MM.1S (cell line): ENCODE measurements at regions not wholly inside any gene's neighbourhood (a gene's known extent, or its start where the extent isn't known, plus 50 kb on each side); places are given as distances from the start of the nearest gene placed in this dataset.
"Not testable (repeated sequence)": the region's sequence is repeated elsewhere in the genome, so short reads cannot be mapped to it uniquely, and the experiment has no call there.

Experiments
- DNase-seq: peaks from one replicate; pipeline ENCODE4 v3.0.0-alpha.2; 2015
- H2AFZ ChIP-seq: fragments of 300-600 bp; sonication (generic); 2 replicates; pipeline ENCODE4 v1.6.0; 2016; ENCODE audit warnings: antibody characterized with exemption, low read length
- H3F3A ChIP-seq: fragments of 300-600 bp; sonication (generic); 2 replicates; pipeline ENCODE4 v1.6.1; 2016; ENCODE audit warnings: mild to moderate bottlenecking, antibody characterized with exemption, low read length, moderate library complexity, mixed read lengths; ENCODE audit not compliant: insufficient read depth
- H3K27ac ChIP-seq: fragments of 300-600 bp; sonication (generic); 2 replicates; pipeline ENCODE4 v1.5.1; 2016; ENCODE audit warnings: mild to moderate bottlenecking, low read length
- H3K27me3 ChIP-seq: fragments of 300-600 bp; sonication (generic); replicated peaks from 2 replicates; pipeline ENCODE4 v1.6.0; 2016; ENCODE audit warnings: low read length; ENCODE audit not compliant: insufficient read depth
- H3K36me3 ChIP-seq: fragments of 300-600 bp; sonication (generic); replicated peaks from 2 replicates; pipeline ENCODE4 v1.6.1; 2016; ENCODE audit warnings: mild to moderate bottlenecking, low read length, mixed read lengths; ENCODE audit not compliant: insufficient read depth
- H3K4me1 ChIP-seq: fragments of 300-600 bp; sonication (generic); 2 replicates; pipeline ENCODE4 v1.6.1; 2016; ENCODE audit warnings: low read length, mixed read lengths
- H3K4me2 ChIP-seq: fragments of 300-600 bp; sonication (generic); 2 replicates; pipeline ENCODE4 v1.6.0; 2016; ENCODE audit warnings: low read depth, low read length
- H3K4me3 ChIP-seq: fragments of 300-600 bp; sonication (generic); 2 replicates; pipeline ENCODE4 v1.5.1; 2016; ENCODE audit warnings: low read length, mixed read lengths
- H3K79me2 ChIP-seq: fragments of 300-600 bp; sonication (generic); 2 replicates; pipeline ENCODE4 v1.6.1; 2016; ENCODE audit warnings: mixed run types, low read length, mixed read lengths
- H3K9ac ChIP-seq: fragments of 300-600 bp; sonication (generic); 2 replicates; pipeline ENCODE4 v1.6.1; 2016; ENCODE audit warnings: low read length, mixed read lengths
- H3K9me2 ChIP-seq: fragments of 300-600 bp; sonication (generic); replicated peaks from 2 replicates; pipeline ENCODE4 v1.6.1; 2016; ENCODE audit warnings: mild to moderate bottlenecking, low read length, mixed read lengths; ENCODE audit not compliant: insufficient read depth
- H3K9me3 ChIP-seq: fragments of 300-600 bp; sonication (generic); replicated peaks from 2 replicates; pipeline ENCODE4 v1.6.1; 2016; ENCODE audit warnings: mild to moderate bottlenecking, low read length, mixed read lengths; ENCODE audit not compliant: insufficient read depth
- H4K20me1 ChIP-seq: fragments of 300-600 bp; sonication (generic); 2 replicates; pipeline ENCODE4 v1.6.1; 2016; ENCODE audit warnings: mild to moderate bottlenecking, low read length, moderate library complexity, mixed read lengths; ENCODE audit not compliant: insufficient read depth
- CTCF ChIP-seq: fragments of 300-600 bp; sonication (generic); IDR thresholded peaks from 2 replicates; pipeline ENCODE4 v1.5.1; 2016; ENCODE audit warnings: antibody characterized with exemption, low read length, mixed read lengths
- EZH2 ChIP-seq: fragments of 300-600 bp; sonication (generic); optimal IDR thresholded peaks from 2 replicates; pipeline ENCODE3; 2017; ENCODE audit warnings: low read depth, mild to moderate bottlenecking, antibody characterized with exemption, low read length, mixed read lengths
- EZH2phosphoT487 ChIP-seq: fragments of 300-600 bp; sonication (generic); IDR thresholded peaks from 2 replicates; pipeline ENCODE4 v1.6.1; 2018; ENCODE audit warnings: antibody characterized with exemption, low read length

DNA sequence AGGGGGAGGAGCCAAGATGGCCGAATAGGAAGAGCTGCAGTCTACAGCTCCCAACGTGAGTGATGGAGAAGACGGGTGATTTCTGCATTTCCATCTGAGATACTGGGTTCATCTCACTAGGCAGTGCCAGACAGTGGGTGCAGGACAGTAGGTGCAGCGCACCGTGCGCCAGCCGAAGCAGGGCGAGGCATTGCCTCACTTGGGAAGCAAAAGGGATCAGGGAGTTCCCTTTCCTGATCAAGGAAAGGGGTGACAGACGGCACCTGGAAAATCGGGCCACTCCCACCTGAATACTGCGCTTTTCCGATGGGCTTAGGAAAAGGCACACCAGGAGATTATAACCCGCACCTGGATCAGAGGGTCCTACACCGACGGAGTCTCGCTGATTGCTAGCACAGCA is 121.1 kb upstream of the SESTD1 start:
- not testable (repeated sequence) for H4K20me1 ChIP-seq, H3F3A ChIP-seq, H3K4me3 ChIP-seq, H3K27ac ChIP-seq, H3K4me1 ChIP-seq, H3K4me2 ChIP-seq, H3K9me3 ChIP-seq, H3K27me3 ChIP-seq, H2AFZ ChIP-seq, H3K79me2 ChIP-seq, H3K9ac ChIP-seq, H3K36me3 ChIP-seq, DNase-seq, H3K9me2 ChIP-seq

- Histone ChIP-seq H3K27ac (no peak overlapping the region), H3K4me2 (no peak overlapping the region), H3K4me1 (no peaks in the 10 kb centered on the region), H3K27me3 (no peaks in the 10 kb centered on the region), H3K9me2 (no peaks in the 10 kb centered on the region), H3K79me2 (no peaks in the 10 kb centered on the region), H3K9me3 (no peaks in the 10 kb centered on the region), H3K36me3 (no peaks in the 10 kb centered on the region), H3K9ac (no peak overlapping the region), H2AFZ (no peak overlapping the region), H3F3A (no peaks in the 10 kb centered on the region), H3K4me3 (no peak overlapping the region), H4K20me1 (no peaks in the 10 kb centered on the region)
- no peak for TF ChIP-seq EZH2phosphoT487
- TF ChIP-seq EZH2 = no peak
- DNase-seq = no peak
These were observed 119.3 kb upstream of the SESTD1 start for GRCh38 chr2:179383975-179384374.

GRCh38 chr2:179377296-179377695 is 112.7 kb upstream of the SESTD1 start:
- Histone ChIP-seq H2AFZ (no peak overlapping the region), H3K9me3 (no peaks in the 10 kb centered on the region), H3K9me2 (no peaks in the 10 kb centered on the region), H4K20me1 (no peaks in the 10 kb centered on the region), H3K9ac (no peak overlapping the region), H3K79me2 (no peaks in the 10 kb centered on the region), H3K36me3 (no peaks in the 10 kb centered on the region), H3K4me1 (no peaks in the 10 kb centered on the region), H3K4me3 (no peak overlapping the region), H3K4me2 (no peak overlapping the region), H3F3A (no peaks in the 10 kb centered on the region), H3K27me3 (no peaks in the 10 kb centered on the region), H3K27ac (no peak overlapping the region)
- TF ChIP-seq EZH2 = no peak
- TF ChIP-seq EZH2phosphoT487 = no peak
- no peak for TF ChIP-seq CTCF
- no peak for DNase-seq

DNA sequence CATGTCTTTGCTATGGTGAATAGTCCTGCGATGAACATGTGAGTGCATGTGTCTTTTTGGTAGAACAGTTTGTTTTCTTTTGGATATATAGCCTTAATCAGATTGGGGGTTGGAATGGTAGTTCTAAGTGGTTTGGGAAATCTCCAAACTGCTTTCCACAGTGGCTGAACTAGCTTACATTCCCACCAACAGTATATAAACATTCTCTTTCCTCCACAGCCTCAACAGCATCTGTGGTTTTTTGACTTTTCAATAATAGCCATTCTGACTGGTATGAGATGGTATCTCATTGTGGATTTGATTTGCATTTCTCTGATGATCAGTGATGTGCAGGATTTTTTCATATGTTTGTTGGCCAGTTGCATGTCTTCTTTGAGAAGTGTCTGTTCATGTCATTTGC is 112.2 kb upstream of the SESTD1 start:
- H3K9ac ChIP-seq = no peak overlapping the region
- H3K79me2 ChIP-seq = no peaks in the 10 kb centered on the region
- TF ChIP-seq CTCF (no peak), EZH2 (no peak), EZH2phosphoT487 (no peak)
- DNase-seq = no peak
- H3K9me3 ChIP-seq = no peaks in the 10 kb centered on the region
- H2AFZ ChIP-seq = no peak overlapping the region
- H3K4me2 ChIP-seq = no peak overlapping the region
- H3F3A ChIP-seq = no peaks in the 10 kb centered on the region
- H3K27me3 ChIP-seq = no peaks in the 10 kb centered on the region
- H3K27ac ChIP-seq = no peak overlapping the region
- no peaks in the 10 kb centered on the region for H4K20me1 ChIP-seq
- H3K36me3 ChIP-seq = no peaks in the 10 kb centered on the region
- H3K9me2 ChIP-seq = no peaks in the 10 kb centered on the region
- H3K4me1 ChIP-seq = no peaks in the 10 kb centered on the region
- no peak overlapping the region for H3K4me3 ChIP-seq
